ENCODE measurements at regions not wholly inside any gene's neighbourhood (a gene's known extent, or its start where the extent isn't known, plus 50 kb on each side); places are given as distances from the start of the nearest gene placed in this dataset.

DNA sequence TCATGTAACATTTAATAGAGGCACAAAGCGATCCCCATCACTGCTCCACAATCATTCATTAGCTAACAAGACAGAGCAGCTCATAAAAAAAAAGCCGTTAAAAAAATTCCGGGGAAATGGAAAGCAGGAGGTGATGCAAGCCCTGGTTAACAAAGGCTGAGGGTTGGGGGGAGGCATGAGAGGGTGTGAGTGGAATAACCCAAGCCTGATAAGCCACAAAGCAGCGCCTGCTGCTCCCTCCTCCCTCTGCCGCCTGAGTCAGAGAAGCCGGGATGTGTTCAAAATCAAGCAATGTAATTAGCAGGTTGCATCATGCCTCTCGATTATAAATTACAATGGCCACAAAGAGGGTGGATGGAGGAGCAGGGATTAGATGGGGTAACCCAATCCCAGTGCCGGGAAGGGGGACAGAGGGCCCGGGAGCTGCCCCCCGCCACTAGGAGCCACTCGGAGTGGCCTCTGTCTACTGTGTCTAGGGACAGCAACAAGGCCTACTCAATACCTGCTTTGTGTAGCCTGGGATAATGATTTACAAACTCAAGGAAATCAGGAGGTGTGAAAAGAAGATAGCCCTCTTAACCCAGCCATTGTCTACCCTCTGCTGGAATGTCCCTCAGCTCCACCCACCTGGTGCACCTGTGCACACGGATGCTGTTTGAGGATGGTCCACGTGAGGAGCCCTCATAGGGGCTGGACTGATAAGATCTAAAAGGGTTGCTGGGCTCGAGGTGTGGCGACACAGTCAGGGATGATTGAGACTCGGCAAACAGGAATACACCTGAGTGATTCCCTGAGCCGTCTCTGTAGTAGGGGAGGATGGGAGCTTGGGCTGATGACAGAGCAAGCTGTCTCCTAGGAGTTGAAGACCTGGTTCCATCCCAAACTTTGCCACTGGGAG lies 156.9 kb downstream of the VEGFA start (continued):
- TF ChIP-seq KLF12 (CRISPR knock-in tag; IDR thresholded peaks at IDR 0.05; ENCODE audit: borderline replicate concordance), result no peak
- no peak for TF ChIP-seq SRSF9 (IDR thresholded peaks at IDR 0.05; ENCODE audit: borderline replicate concordance, insufficient read depth, low read depth, low read length, poor library complexity, severe bottlenecking)
- no peak for TF ChIP-seq ADNP (CRISPR knock-in tag; IDR thresholded peaks at IDR 0.05)
- no peak for TF ChIP-seq SIN3B (IDR thresholded peaks at IDR 0.05; ENCODE audit: low read length)
- peak; percentile 48; the same call in 1 of the 2 replicates for TF ChIP-seq YEATS2 (CRISPR knock-in tag; IDR thresholded peaks at IDR 0.05; ENCODE audit: borderline replicate concordance)
- TF ChIP-seq, protein P1, sequence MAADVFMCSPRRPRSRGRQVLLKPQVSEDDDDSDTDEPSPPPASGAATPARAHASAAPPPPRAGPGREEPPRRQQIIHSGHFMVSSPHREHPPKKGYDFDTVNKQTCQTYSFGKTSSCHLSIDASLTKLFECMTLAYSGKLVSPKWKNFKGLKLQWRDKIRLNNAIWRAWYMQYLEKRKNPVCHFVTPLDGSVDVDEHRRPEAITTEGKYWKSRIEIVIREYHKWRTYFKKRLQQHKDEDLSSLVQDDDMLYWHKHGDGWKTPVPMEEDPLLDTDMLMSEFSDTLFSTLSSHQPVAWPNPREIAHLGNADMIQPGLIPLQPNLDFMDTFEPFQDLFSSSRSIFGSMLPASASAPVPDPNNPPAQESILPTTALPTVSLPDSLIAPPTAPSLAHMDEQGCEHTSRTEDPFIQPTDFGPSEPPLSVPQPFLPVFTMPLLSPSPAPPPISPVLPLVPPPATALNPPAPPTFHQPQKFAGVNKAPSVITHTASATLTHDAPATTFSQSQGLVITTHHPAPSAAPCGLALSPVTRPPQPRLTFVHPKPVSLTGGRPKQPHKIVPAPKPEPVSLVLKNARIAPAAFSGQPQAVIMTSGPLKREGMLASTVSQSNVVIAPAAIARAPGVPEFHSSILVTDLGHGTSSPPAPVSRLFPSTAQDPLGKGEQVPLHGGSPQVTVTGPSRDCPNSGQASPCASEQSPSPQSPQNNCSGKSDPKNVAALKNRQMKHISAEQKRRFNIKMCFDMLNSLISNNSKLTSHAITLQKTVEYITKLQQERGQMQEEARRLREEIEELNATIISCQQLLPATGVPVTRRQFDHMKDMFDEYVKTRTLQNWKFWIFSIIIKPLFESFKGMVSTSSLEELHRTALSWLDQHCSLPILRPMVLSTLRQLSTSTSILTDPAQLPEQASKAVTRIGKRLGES (CRISPR knock-in tag; IDR thresholded peaks at IDR 0.05; ENCODE audit: borderline replicate concordance), result peak; percentile 75; the same call in 1 of the 2 replicates
- TF ChIP-seq DNMT3B (CRISPR knock-in tag; conservative IDR thresholded peaks at IDR 0.05), result no peak; the same call in 1 of the 2 replicates
- peak; percentile 55; the same call in 1 of the 2 replicates for TF ChIP-seq SMYD3 (CRISPR knock-in tag; IDR thresholded peaks at IDR 0.05)
- peak; percentile 77 for TF ChIP-seq MED13 (CRISPR knock-in tag; IDR thresholded peaks at IDR 0.05)
- TF ChIP-seq, protein P2, sequence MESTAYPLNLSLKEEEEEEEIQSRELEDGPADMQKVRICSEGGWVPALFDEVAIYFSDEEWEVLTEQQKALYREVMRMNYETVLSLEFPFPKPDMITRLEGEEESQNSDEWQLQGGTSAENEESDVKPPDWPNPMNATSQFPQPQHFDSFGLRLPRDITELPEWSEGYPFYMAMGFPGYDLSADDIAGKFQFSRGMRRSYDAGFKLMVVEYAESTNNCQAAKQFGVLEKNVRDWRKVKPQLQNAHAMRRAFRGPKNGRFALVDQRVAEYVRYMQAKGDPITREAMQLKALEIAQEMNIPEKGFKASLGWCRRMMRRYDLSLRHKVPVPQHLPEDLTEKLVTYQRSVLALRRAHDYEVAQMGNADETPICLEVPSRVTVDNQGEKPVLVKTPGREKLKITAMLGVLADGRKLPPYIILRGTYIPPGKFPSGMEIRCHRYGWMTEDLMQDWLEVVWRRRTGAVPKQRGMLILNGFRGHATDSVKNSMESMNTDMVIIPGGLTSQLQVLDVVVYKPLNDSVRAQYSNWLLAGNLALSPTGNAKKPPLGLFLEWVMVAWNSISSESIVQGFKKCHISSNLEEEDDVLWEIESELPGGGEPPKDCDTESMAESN (CRISPR knock-in tag; conservative IDR thresholded peaks at IDR 0.05), result peak; percentile 89
- no peak for TF ChIP-seq SRF (IDR thresholded peaks at IDR 0.05; ENCODE audit: low read depth, low read length)
- TF ChIP-seq, protein P3, sequence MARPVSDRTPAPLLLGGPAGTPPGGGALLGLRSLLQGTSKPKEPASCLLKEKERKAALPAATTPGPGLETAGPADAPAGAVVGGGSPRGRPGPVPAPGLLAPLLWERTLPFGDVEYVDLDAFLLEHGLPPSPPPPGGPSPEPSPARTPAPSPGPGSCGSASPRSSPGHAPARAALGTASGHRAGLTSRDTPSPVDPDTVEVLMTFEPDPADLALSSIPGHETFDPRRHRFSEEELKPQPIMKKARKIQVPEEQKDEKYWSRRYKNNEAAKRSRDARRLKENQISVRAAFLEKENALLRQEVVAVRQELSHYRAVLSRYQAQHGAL (CRISPR knock-in tag; IDR thresholded peaks at IDR 0.05; ENCODE audit: not compliant biosample characterization), result no peak
- no peak for TF ChIP-seq ZNF616 (CRISPR knock-in tag; IDR thresholded peaks at IDR 0.05; ENCODE audit: low read depth)
- TF ChIP-seq FOXK1 (CRISPR knock-in tag; IDR thresholded peaks at IDR 0.05; ENCODE audit: borderline replicate concordance, low read depth), result peak; percentile 88
- TF ChIP-seq ZNF501 (CRISPR knock-in tag; IDR thresholded peaks at IDR 0.05), result peak; percentile 65
- TF ChIP-seq NPAS2 (CRISPR knock-in tag; IDR thresholded peaks at IDR 0.05; ENCODE audit: borderline replicate concordance), result no peak
- TF ChIP-seq, protein P4, sequence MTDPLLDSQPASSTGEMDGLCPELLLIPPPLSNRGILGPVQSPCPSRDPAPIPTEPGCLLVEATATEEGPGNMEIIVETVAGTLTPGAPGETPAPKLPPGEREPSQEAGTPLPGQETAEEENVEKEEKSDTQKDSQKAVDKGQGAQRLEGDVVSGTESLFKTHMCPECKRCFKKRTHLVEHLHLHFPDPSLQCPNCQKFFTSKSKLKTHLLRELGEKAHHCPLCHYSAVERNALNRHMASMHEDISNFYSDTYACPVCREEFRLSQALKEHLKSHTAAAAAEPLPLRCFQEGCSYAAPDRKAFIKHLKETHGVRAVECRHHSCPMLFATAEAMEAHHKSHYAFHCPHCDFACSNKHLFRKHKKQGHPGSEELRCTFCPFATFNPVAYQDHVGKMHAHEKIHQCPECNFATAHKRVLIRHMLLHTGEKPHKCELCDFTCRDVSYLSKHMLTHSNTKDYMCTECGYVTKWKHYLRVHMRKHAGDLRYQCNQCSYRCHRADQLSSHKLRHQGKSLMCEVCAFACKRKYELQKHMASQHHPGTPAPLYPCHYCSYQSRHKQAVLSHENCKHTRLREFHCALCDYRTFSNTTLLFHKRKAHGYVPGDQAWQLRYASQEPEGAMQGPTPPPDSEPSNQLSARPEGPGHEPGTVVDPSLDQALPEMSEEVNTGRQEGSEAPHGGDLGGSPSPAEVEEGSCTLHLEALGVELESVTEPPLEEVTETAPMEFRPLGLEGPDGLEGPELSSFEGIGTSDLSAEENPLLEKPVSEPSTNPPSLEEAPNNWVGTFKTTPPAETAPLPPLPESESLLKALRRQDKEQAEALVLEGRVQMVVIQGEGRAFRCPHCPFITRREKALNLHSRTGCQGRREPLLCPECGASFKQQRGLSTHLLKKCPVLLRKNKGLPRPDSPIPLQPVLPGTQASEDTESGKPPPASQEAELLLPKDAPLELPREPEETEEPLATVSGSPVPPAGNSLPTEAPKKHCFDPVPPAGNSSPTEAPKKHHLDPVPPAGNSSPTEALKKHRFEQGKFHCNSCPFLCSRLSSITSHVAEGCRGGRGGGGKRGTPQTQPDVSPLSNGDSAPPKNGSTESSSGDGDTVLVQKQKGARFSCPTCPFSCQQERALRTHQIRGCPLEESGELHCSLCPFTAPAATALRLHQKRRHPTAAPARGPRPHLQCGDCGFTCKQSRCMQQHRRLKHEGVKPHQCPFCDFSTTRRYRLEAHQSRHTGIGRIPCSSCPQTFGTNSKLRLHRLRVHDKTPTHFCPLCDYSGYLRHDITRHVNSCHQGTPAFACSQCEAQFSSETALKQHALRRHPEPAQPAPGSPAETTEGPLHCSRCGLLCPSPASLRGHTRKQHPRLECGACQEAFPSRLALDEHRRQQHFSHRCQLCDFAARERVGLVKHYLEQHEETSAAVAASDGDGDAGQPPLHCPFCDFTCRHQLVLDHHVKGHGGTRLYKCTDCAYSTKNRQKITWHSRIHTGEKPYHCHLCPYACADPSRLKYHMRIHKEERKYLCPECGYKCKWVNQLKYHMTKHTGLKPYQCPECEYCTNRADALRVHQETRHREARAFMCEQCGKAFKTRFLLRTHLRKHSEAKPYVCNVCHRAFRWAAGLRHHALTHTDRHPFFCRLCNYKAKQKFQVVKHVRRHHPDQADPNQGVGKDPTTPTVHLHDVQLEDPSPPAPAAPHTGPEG (CRISPR knock-in tag; IDR thresholded peaks at IDR 0.05), result peak; percentile 66
